Fibroblast of peridontal ligament (primary cell): ENCODE measurements at regions not wholly inside any gene's neighbourhood (a gene's known extent, or its start where the extent isn't known, plus 50 kb on each side); places are given as distances from the start of the nearest gene placed in this dataset.
"Not testable (repeated sequence)": the region's sequence is repeated elsewhere in the genome, so short reads cannot be mapped to it uniquely, and the experiment has no call there.

ENCODE experiments used
- DNase-seq: peaks from one replicate; pipeline ENCODE4 v3.0.0-alpha.2; 2010; ENCODE audit errors: extremely low read depth

- DNase-seq, result no peak
Observed at GRCh38 chrX:3440981-3441380, 94.5 kb upstream of the MXRA5 start.

DNA sequence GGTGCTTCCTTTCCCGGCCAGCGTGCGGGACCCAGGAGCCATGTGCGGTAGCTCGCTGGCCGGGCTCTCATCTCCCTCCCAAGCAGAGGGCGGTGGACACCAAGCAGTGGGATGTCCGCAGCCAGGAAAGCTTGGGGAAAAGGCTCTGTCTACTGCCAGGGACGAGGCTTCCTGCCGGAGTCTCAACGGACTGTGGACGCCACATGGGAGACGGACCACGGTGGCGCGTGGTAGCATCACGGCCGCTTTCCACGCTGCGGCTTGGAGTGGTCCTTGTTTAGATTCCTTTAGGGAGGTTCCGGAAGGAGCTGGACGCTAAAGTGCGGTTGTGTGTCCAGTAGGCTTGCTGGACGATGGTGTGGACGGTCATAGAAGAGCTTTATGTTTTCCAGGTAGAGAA lies 89.5 kb upstream of the MXRA5 start:
- DNase-seq, result not testable (repeated sequence)

DNA sequence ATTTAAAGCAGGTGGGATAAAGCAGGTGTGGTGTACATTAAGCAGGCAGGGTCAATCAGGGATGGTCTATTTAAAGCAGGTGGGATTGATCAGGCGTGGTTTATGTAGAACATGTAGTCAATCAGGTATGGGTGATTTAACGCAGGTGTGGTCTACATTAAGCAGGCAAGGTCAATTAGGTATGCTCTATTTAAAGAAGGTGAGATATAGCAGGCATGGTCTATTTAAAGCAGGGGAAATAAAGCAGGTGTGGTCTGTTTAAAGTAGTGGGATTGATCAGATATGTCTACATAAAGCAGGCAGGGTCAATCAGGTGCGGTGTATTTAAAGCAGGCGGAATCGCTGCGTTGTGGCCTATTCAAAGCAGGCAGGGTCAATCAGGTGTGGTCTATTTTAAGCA lies 88.6 kb upstream of the MXRA5 start:
- no peak for DNase-seq

GRCh38 chrX:3428792-3429191 lies 82.3 kb upstream of the MXRA5 start:
- DNase-seq, result no peak

DNA sequence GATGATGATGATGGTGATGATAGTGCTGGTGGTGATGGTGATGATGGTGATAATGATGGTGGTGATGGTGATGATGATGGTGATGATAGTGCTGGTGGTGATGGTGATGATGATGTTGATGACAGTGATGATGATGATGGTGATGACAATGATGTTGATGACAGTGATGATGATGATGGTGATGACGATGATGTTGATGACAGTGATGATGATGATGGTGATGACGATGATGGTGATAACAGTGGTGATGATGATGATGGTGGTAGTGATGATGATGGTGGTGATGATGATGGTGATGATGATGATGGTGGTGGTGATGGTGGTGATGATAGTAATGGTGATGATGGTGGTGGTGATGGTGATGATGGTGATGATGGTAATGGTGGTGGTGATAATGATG lies 80.1 kb upstream of the MXRA5 start:
- no peak for DNase-seq

DNA sequence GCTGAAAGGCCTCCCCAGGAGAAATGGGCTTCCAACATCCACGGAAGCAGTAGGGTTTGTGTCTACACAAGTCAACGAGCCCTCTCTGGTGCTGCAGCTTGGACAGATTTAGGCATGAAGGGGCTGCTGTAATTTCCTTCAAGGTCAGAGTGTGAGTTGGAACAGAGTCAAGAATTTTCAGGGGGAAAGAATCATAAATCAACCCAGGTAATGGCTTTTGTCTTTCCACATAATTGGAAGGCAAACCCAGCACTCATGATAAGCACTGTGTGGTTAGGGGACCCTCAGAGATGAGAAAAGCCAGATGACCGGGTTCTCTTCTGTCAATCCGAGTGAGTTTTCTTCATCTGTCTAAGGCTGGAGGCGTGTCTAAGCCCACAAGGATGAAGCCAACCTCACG lies 78.6 kb upstream of the MXRA5 start:
- DNase-seq, result no peak

DNA sequence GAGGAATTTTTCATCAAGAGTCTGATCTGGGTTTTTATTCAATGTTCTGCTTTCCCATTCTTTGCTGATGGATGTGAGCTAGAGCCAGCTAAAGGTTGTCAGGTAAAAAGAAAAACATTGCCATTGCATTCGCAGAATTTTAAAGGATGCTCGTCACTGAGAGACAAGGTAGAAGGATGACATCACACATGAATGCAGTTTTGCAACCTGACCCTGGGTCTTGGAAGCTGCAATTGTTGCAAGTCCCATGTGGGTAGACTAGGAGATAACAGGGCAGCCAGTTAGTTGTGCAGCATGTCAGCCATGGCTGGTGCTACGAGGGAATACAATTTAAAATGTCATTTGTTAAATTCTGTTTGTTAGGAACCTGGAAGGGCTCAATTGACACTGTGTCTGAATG lies 73.9 kb upstream of the MXRA5 start:
- no peak for DNase-seq

DNA sequence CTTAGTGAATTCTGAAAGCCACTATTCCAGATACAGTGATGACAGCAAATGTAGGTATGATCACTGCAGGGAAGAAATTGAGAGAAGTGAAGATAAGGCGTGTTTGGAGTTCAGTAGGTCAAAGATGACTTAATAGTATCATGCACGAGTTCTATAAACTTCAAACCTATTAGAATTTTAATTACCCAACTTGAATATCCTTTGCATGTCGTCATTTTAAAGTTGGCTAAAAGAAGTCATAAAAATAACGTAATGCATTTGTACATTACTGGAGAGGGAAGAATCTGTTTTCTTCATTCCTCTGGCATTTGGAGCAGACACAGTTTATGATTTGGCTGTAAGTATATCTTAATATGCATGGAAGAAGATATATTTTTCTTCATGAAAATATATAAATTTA lies 68.6 kb upstream of the MXRA5 start:
- DNase-seq, result peak; percentile 2

DNA sequence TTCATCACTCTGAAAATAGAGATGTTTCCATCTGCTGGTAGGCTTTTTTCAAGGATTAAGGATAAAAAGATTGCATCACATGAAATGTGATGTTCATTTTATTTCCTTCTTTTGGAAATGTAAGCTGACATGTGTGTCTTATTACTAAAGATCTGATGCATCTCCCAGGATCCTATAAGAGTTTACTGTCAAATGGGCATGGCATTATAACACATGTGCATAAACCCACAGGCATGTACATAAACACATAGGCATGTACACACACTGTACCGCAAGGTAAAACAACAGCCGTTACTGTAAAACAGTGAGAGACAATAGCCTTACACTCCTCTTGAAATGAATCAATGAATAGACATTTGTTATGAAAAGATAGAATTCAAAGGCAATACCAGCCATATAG lies 65.2 kb upstream of the MXRA5 start:
- DNase-seq, result not testable (repeated sequence)

- not testable (repeated sequence) for DNase-seq
Observed at GRCh38 chrX:3409936-3410335, 63.5 kb upstream of the MXRA5 start.

DNA sequence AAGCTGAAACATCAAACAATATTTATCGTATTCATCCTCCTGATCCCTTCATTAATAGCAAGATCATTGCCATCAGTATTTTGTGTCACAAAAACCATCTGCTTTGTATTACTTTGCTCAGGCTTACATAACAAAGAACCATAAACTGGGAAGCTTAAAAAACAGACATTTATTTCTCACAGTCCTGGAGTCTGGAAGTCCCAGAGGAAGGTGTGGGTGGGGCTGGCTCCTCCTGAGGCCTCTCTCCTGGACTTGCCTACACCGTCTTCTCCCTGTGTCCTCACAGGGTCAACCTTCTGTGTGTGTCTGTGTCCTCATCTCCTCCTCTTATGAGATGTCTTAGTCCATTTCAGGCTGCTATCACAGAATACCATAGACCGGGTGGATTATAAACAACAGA lies 61.3 kb upstream of the MXRA5 start:
- no peak for DNase-seq

DNA sequence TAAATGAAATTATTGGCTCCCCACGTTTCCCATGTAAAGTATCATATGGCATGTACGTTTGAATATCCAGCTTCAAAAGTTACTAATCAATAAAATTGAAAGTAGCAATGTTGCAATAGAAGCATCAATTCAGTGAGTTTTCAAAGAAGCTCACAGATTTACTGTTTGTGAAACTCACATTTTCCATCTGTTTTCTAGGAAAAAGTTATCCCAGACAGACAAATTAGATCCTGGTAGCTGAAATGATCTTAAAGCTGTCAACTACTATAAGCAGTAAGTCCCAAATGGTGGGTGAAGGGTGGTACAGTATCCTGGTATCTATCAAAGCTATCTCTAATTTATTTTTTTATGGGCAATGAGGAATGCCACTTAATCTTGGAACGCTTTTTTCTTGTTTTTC lies 60.7 kb upstream of the MXRA5 start:
- DNase-seq, result no peak

DNA sequence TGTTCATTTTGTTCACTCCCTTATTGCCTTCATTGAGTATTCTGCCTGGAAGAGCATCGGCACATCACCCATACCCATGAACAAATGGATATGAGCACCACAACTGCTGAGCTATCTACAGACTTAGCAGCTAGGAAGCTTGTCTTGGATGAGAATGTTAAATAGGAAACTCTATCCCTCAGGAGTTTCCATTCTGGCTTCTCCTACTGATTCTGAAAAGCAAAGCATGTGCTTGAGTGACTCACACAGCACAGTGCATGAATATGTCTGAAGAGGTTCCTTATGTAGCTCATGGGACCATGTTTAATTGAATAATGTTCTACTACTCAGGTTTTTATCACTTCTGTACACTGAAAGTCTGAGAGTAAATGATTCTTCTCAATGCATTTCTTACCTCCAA lies 57.3 kb upstream of the MXRA5 start:
- DNase-seq, result peak; percentile 69
